HFF-Myc (cell line): ENCODE measurements at regions not wholly inside any gene's neighbourhood (a gene's known extent, or its start where the extent isn't known, plus 50 kb on each side); places are given as distances from the start of the nearest gene placed in this dataset.

Experiments
- DNase-seq: peaks from one replicate; pipeline ENCODE4 v3.0.0-alpha.2; 2011; ENCODE audit warnings: low read depth; ENCODE audit errors: extremely low read depth
- H3K4me3 ChIP-seq: replicated peaks from 2 replicates; pipeline ENCODE4 v1.5.1; 2011; ENCODE audit warnings: low read depth, mild to moderate bottlenecking, control low read depth, low read length
- TF ChIP-seq, protein P1 (sequence below): IDR thresholded peaks from 2 replicates; pipeline ENCODE4 v1.5.1; 2012; ENCODE audit warnings: mild to moderate bottlenecking, low read depth, low read length, control low read depth; ENCODE audit errors: missing control alignments

DNA sequence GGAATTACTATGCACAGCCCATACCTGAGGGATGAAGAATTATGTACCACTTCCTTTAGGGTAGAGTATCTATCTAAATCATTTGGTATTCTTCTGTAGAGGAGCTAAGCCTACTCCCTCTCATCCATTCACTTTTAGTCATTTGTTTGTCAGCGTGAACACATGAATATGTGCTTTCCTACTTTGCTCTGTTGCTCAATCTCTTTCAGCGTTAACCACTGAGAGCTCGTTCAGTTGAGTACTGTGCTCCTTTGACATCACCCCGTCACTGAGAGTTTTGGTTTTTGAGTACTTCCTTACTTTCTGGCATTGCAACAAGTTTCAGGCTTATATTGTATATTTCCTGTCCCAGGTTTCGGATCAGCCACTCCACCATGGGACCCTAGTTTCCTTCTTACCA, 700.6 kb downstream of the NLGN4X start:
- TF ChIP-seq, protein P1, sequence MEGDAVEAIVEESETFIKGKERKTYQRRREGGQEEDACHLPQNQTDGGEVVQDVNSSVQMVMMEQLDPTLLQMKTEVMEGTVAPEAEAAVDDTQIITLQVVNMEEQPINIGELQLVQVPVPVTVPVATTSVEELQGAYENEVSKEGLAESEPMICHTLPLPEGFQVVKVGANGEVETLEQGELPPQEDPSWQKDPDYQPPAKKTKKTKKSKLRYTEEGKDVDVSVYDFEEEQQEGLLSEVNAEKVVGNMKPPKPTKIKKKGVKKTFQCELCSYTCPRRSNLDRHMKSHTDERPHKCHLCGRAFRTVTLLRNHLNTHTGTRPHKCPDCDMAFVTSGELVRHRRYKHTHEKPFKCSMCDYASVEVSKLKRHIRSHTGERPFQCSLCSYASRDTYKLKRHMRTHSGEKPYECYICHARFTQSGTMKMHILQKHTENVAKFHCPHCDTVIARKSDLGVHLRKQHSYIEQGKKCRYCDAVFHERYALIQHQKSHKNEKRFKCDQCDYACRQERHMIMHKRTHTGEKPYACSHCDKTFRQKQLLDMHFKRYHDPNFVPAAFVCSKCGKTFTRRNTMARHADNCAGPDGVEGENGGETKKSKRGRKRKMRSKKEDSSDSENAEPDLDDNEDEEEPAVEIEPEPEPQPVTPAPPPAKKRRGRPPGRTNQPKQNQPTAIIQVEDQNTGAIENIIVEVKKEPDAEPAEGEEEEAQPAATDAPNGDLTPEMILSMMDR: no peak
- no peak for DNase-seq

DNA sequence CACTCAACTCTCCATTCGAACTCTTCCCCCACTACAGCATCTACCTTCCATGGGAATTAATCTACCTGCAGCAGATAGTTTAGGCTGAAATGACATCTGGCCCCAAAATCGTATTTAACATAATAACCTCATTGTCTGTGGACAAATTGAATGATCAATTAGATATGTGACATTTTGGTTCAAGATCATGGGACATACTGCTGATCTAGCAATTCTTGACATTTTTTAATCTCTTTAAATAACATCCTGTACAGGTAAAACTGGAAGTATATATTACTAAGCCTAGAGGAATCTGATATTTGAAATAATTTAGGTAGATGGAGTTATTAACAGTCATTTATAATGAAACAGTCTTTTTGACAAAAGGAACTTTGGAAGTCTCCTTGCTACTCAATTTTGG, 702.5 kb downstream of the NLGN4X start:
- TF ChIP-seq, protein P1: no peak
- no peak for DNase-seq
- no peak overlapping the region for H3K4me3 ChIP-seq

More for the DNA sequence above, 700.6 kb downstream of the NLGN4X start:
- H3K4me3 ChIP-seq: no peak overlapping the region

DNA sequence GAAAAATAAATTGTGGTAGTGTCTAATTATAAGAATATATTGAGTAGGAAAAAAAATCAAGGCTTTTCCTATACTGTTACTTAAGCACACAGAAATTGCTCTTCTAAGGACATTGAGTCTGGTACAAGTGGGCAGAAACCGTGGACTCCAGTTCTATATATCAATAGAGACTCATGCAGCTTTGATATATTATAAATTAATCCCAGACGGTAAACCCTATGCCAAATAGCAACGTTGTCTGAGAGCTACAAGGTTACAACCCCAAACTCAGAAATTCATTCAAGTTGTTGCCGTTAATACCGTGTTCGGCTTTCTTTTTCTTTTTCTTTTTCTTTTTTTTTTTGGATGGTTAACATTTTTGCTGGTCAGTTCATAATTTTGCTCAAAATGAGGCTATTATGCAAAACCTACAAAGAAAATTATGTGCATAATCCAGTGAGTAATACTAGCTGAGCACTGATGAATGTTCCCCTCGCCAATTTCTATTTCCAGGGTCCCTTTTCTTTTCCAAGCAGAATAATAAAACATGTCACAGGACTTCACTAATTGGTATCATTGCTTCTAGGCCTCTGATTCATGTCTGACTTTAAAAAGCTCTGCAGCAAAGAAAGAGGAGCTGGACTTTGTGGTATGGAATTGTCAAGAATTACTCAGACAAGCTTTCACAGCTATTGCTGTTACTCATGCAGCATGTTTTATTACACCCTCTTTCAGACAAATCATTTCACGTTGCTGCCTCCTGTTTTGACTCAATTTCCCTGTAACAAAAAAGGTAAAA, 737.7 kb downstream of the NLGN4X start:
- no peak overlapping the region for H3K4me3 ChIP-seq
- TF ChIP-seq, protein P1: no peak
- DNase-seq: no peak

DNA sequence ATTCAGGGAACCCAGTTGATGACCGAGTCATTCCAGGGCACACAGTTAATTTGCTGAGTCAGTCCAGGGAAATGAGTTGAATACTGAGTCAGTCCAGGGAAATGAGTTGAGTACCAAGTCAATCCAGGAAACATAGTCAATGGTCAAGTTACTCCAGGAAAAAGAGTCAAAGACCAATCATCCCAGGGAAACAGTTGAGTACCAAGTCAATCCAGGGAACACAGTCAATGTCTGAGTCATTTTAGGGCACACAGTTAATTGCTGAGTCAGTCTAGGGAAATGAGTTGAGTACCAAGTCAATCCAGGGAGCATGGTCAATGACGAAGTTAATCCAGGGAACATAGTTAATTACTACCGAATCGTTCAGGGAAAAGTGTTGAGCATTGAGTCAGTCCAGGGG, 754.4 kb downstream of the NLGN4X start:
- no peak for DNase-seq
- TF ChIP-seq, protein P1: no peak
- H3K4me3 ChIP-seq: no peak overlapping the region

DNA sequence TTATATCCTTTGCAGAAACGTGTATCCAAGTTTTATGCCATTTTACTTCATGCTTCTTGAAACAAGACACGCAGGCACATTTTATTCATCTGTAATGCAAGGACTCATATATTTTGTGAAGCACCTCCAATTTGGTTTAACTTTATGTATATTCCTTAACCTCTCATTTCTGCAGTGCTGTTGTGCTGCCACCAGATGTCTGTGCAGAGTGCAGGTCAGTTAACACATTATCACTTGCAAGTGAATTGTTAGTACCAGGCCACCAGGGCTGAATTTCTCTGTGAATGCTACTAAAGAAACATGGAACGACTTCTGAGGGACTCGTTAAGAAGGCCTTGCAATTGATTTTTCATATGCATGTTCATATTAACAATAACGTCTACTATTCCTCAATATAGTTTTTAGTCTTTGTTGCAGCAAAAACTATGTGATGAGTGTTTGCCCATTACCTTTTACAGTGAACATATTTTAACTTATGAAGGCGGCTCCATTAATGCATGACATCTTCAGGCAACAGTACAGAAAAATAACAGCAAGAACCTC, 770.3 kb downstream of the NLGN4X start:
- TF ChIP-seq, protein P1: no peak
- no peak for DNase-seq
- H3K4me3 ChIP-seq: no peak overlapping the region

DNA sequence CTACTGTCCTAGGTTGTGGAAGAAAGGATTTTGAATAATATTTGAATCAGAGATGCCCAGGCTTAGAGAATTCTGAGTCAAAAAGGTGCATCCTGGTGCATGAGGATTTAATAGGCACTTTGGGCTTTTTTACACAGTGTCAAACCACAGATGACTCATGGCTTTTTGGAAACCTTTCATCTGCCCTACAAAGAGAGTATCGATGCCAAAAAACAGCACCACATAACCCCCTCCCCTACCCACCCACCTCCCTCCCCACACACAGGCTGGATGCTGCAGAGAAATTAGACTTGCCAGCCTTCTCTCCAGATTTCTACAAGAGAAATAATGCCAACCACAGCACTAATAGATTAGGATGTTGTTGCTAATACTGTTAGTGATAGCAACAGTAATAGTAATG, 779.3 kb downstream of the NLGN4X start:
- no peak for DNase-seq
- H3K4me3 ChIP-seq: no peak overlapping the region
- TF ChIP-seq, protein P1: no peak
